ENCODE measurements at regions not wholly inside any gene's neighbourhood (a gene's known extent, or its start where the extent isn't known, plus 50 kb on each side); places are given as distances from the start of the nearest gene placed in this dataset.

DNA sequence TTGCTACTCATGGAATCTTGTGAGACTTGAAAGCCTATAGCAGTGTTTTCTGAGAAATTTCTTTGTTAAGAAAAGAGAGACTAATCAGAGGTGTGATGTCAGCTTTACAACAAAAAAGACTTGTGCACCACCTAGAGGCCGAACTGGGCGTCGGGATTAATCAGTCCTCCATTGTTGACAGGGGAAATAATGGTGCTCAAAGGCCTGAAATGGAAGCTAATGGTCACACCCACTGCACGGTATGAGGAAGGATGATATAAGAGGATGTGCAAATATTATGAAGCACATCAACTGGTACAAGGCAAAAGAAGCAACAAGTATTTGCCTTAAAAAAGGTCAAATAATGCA, 480.2 kb upstream of the MIR17HG start:
- H3K27me3 Mint-ChIP-seq = no peaks in the 10 kb centered on the region
- CTCF ChIA-PET = no interaction called here
- intact Hi-C loops (cut with micrococcal nuclease) = no loop called here
- TF ChIP-seq, protein P1, sequence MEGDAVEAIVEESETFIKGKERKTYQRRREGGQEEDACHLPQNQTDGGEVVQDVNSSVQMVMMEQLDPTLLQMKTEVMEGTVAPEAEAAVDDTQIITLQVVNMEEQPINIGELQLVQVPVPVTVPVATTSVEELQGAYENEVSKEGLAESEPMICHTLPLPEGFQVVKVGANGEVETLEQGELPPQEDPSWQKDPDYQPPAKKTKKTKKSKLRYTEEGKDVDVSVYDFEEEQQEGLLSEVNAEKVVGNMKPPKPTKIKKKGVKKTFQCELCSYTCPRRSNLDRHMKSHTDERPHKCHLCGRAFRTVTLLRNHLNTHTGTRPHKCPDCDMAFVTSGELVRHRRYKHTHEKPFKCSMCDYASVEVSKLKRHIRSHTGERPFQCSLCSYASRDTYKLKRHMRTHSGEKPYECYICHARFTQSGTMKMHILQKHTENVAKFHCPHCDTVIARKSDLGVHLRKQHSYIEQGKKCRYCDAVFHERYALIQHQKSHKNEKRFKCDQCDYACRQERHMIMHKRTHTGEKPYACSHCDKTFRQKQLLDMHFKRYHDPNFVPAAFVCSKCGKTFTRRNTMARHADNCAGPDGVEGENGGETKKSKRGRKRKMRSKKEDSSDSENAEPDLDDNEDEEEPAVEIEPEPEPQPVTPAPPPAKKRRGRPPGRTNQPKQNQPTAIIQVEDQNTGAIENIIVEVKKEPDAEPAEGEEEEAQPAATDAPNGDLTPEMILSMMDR (IDR thresholded peaks at IDR 0.05) = no peak
- no peak for DNase-seq
- no peak overlapping the region for H3K4me3 Mint-ChIP-seq
- H3K4me1 Mint-ChIP-seq = no peaks in the 10 kb centered on the region
- POLR2A ChIA-PET = no interaction called here
- H3K36me3 Mint-ChIP-seq (ENCODE audit: low read depth) = no peaks in the 10 kb centered on the region
- H3K9me3 Mint-ChIP-seq = peaks cover 2% of the 10 kb centered on the region
- no peak for ATAC-seq (ENCODE audit: low read depth)
- H3K27ac Mint-ChIP-seq = no peak overlapping the region

GRCh38 chr13:90868321-90868920, 479.1 kb upstream of the MIR17HG start:
- Mint-ChIP-seq H3K4me1 (no peaks in the 10 kb centered on the region), H3K27me3 (no peaks in the 10 kb centered on the region), H3K27ac (no peak overlapping the region), H3K36me3 (ENCODE audit: low read depth) (no peaks in the 10 kb centered on the region), H3K9me3 (peaks cover 2% of the 10 kb centered on the region), H3K4me3 (no peak overlapping the region)
- CTCF ChIA-PET = no interaction called here
- TF ChIP-seq, protein P1 (IDR thresholded peaks at IDR 0.05) = no peak
- ATAC-seq (ENCODE audit: low read depth) (no peak), DNase-seq (no peak)
- intact Hi-C loops (cut with micrococcal nuclease) = no loop called here
- POLR2A ChIA-PET = no interaction called here

- TF ChIP-seq, protein P1 (IDR thresholded peaks at IDR 0.05) = no peak
- DNase-seq = no peak
- POLR2A ChIA-PET = no interaction called here
- Mint-ChIP-seq H3K36me3 (ENCODE audit: low read depth) (no peaks in the 10 kb centered on the region), H3K27me3 (no peaks in the 10 kb centered on the region), H3K4me3 (no peak overlapping the region), H3K27ac (no peak overlapping the region), H3K4me1 (no peaks in the 10 kb centered on the region), H3K9me3 (peaks cover 2% of the 10 kb centered on the region)
- intact Hi-C loops (cut with micrococcal nuclease) = no loop called here
- CTCF ChIA-PET = no interaction called here
- no peak for ATAC-seq (ENCODE audit: low read depth)
Measured at GRCh38 chr13:90869580-90869979, 477.9 kb upstream of the MIR17HG start.

- intact Hi-C loops (cut with micrococcal nuclease) = no loop called here
- TF ChIP-seq, protein P1 (IDR thresholded peaks at IDR 0.05) = no peak
- H3K36me3 Mint-ChIP-seq (ENCODE audit: low read depth) = no peaks in the 10 kb centered on the region
- H3K9me3 Mint-ChIP-seq = no peaks in the 10 kb centered on the region
- H3K4me1 Mint-ChIP-seq = no peaks in the 10 kb centered on the region
- CTCF ChIA-PET = no interaction called here
- no peaks in the 10 kb centered on the region for H3K27me3 Mint-ChIP-seq
- H3K4me3 Mint-ChIP-seq = no peak overlapping the region
- ATAC-seq (ENCODE audit: low read depth) = no peak
- POLR2A ChIA-PET = no interaction called here
- DNase-seq = no peak
- H3K27ac Mint-ChIP-seq = no peak overlapping the region
Measured at GRCh38 chr13:90872491-90873025, 474.9 kb upstream of the MIR17HG start.

DNA sequence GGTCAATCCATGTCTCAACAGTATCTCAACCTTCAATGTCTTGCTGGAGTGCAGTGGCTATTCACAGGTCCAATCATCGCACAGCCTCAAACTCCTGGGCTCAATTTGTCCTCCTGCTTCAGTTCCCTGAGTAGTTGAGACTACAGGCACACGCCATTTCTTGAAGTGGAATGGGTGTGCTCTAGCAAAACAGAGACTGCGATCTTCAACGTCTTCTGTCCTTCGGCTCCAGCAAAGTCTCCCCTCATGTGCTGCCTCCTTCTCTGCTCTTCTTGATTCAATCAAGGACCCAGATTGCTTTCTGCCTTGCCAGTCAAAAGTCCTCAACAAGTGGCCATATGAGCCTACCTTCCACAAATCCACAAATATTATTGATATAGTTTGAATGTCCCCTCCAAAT, 466.7 kb upstream of the MIR17HG start:
- no peak overlapping the region for H3K27ac Mint-ChIP-seq
- ATAC-seq (ENCODE audit: low read depth) (no peak), DNase-seq (no peak)
- TF ChIP-seq, protein P1 (IDR thresholded peaks at IDR 0.05) = no peak
- H3K4me3 Mint-ChIP-seq = no peak overlapping the region
- ChIA-PET CTCF (no interaction called here), POLR2A (no interaction called here)
- H3K4me1 Mint-ChIP-seq = no peaks in the 10 kb centered on the region
- no peaks in the 10 kb centered on the region for H3K9me3 Mint-ChIP-seq
- H3K36me3 Mint-ChIP-seq (ENCODE audit: low read depth) = no peaks in the 10 kb centered on the region
- intact Hi-C loops (cut with micrococcal nuclease) = no loop called here
- H3K27me3 Mint-ChIP-seq = no peaks in the 10 kb centered on the region
